ENCODE measurements at regions not wholly inside any gene's neighbourhood (a gene's known extent, or its start where the extent isn't known, plus 50 kb on each side); places are given as distances from the start of the nearest gene placed in this dataset.
A peak's percentile ranks its signal among the peaks of the same experiment; 100 is the strongest.

GRCh38 chr1:30292451-30292850, 430.9 kb downstream of the MATN1 start:
- no peaks in the 10 kb centered on the region for H3K36me3 Mint-ChIP-seq (ENCODE audit: low read depth)
- DNase-seq (ENCODE audit: low spot score), result no peak
- H3K27me3 Mint-ChIP-seq (ENCODE audit: low read depth), result peaks cover 25% of the 10 kb centered on the region
- H3K4me1 Mint-ChIP-seq (ENCODE audit: low read depth), result no peaks in the 10 kb centered on the region
- H3K9me3 Mint-ChIP-seq, result no peaks in the 10 kb centered on the region
- no peak overlapping the region for H3K27ac Mint-ChIP-seq
- no peak overlapping the region for H3K4me3 Mint-ChIP-seq

GRCh38 chr1:30291526-30291925, 431.9 kb downstream of the MATN1 start:
- Mint-ChIP-seq H3K27me3 (ENCODE audit: low read depth) (peaks cover 25% of the 10 kb centered on the region), H3K36me3 (ENCODE audit: low read depth) (no peaks in the 10 kb centered on the region), H3K27ac (no peak overlapping the region), H3K9me3 (no peaks in the 10 kb centered on the region), H3K4me3 (no peak overlapping the region), H3K4me1 (ENCODE audit: low read depth) (no peaks in the 10 kb centered on the region)
- no peak for DNase-seq (ENCODE audit: low spot score)

- Mint-ChIP-seq H3K27me3 (ENCODE audit: low read depth) (peaks cover 23% of the 10 kb centered on the region), H3K27ac (no peak overlapping the region), H3K9me3 (no peaks in the 10 kb centered on the region), H3K4me3 (no peak overlapping the region), H3K36me3 (ENCODE audit: low read depth) (no peaks in the 10 kb centered on the region), H3K4me1 (ENCODE audit: low read depth) (no peaks in the 10 kb centered on the region)
- no peak for DNase-seq (ENCODE audit: low spot score)
Measured at GRCh38 chr1:30290581-30290980, 432.8 kb downstream of the MATN1 start.

DNA sequence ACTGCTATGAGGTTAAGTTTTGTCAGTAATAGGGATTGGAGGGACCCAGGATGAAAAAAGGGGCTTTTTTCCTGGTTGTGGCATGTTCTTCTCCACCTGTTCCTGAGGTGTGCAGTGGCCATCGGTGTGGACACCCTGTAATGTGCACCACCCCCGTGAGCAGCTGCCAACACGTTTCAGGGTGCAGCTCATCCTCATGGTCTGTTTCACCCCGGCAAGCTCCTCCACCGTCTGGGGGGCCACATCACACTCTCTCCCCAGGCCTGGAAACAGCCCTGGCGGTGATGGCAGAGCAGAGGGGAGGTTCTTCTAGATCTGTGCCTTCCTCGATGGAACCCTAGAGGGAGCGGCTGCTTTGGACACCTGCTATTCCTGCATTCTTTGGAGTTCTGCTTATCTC, 435.4 kb downstream of the MATN1 start:
- H3K4me1 Mint-ChIP-seq (ENCODE audit: low read depth), result peaks cover 9% of the 10 kb centered on the region
- H3K27ac Mint-ChIP-seq, result no peak overlapping the region
- H3K4me3 Mint-ChIP-seq, result no peak overlapping the region
- peaks cover 18% of the 10 kb centered on the region for H3K27me3 Mint-ChIP-seq (ENCODE audit: low read depth)
- DNase-seq (ENCODE audit: low spot score), result no peak
- H3K36me3 Mint-ChIP-seq (ENCODE audit: low read depth), result no peaks in the 10 kb centered on the region
- peaks cover 3% of the 10 kb centered on the region for H3K9me3 Mint-ChIP-seq

DNA sequence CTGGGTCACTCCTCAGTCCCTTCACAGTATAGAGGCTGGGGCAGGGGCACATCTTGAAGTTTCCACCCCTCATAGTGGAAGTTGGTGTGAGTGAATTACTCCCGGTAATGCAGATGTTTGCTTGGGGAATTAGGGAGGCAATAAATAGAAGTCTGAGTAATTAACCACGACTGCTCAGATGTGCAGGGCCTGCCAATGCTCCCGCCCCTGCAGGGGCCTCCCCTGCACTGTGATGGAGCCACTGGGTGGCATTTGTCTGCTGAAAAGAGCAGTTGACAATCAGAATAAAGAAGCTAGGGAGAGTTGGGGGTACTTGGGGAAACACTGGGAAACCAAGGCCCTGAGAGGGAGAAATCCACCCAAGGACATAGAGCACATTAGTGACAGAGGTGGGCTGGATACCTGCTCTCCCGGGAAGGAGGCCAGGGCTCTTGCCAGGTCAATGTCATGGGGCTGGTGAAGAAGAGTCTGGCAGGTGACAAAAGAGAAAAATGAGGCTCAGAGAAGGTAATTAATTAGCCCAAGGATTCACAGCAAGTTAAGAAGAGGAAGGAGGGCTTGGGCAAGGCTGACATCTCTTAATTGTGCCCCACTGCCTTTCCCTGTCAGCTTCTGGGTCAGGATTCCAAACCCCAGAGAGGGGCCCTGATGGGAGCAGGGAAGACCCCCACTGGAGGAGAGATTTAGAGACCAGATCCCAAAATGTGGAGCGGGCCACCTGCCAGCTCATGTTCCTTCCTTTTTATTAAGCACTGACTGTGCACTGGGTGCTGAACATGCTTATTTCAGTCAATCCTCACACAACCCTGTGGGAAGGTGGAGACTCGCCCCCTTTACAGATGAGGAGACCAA, 436.2 kb downstream of the MATN1 start:
- Mint-ChIP-seq H3K27me3 (ENCODE audit: low read depth) (peaks cover 20% of the 10 kb centered on the region), H3K27ac (no peak overlapping the region), H3K9me3 (peaks cover 3% of the 10 kb centered on the region), H3K4me3 (no peak overlapping the region), H3K4me1 (ENCODE audit: low read depth) (peaks cover 16% of the 10 kb centered on the region), H3K36me3 (ENCODE audit: low read depth) (no peaks in the 10 kb centered on the region)
- no peak for DNase-seq (ENCODE audit: low spot score)

DNA sequence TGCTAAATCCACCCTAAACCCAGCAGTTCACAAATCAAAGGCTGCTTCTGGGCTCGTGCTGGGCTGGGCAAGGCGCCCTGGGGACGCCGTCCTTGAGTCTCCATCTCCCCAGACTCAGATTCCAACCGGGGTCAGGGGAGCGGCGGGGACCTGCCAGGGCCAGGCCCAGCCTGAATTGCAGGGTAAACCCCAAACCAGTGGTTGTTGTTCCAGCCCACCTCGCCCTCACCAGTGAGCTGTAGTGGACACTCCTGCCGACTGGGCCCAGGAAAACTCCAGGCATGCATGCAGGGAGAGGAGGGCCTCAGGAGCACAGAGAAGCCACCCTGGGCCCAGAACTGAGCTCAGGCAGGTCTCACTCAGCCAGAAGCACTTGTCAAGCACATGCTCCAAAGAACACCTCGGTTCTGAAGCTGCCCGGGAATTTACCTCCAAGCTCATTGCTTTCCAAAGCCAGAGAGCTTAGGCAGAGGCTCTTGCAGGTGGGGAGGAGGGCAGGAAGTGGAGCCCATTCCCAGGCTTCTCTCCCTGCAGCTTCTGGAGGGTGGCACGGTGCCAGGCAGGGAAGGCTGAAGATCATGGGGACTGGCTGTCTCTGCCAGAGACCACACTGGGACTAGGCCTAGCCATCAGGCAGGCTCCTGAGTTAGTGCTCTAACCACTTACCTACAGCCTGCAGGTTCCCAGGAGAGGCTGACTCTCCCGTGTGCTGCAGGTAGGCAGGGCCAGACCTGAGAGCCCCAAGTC, 437.0 kb downstream of the MATN1 start:
- no peak overlapping the region for H3K4me3 Mint-ChIP-seq
- H3K4me1 Mint-ChIP-seq (ENCODE audit: low read depth), result peaks cover 17% of the 10 kb centered on the region
- H3K9me3 Mint-ChIP-seq, result peaks cover 3% of the 10 kb centered on the region
- H3K36me3 Mint-ChIP-seq (ENCODE audit: low read depth), result no peaks in the 10 kb centered on the region
- no peak overlapping the region for H3K27ac Mint-ChIP-seq
- no peak for DNase-seq (ENCODE audit: low spot score)
- H3K27me3 Mint-ChIP-seq (ENCODE audit: low read depth), result peaks cover 14% of the 10 kb centered on the region

- Mint-ChIP-seq H3K27ac (no peak overlapping the region), H3K4me3 (no peak overlapping the region), H3K27me3 (ENCODE audit: low read depth) (peaks cover 14% of the 10 kb centered on the region), H3K9me3 (peaks cover 3% of the 10 kb centered on the region), H3K4me1 (ENCODE audit: low read depth) (peaks cover 17% of the 10 kb centered on the region), H3K36me3 (ENCODE audit: low read depth) (no peaks in the 10 kb centered on the region)
- no peak for DNase-seq (ENCODE audit: low spot score)
Measured at GRCh38 chr1:30285501-30285932, 437.9 kb downstream of the MATN1 start.

- Mint-ChIP-seq H3K9me3 (peaks cover 3% of the 10 kb centered on the region), H3K4me1 (ENCODE audit: low read depth) (peaks cover 17% of the 10 kb centered on the region), H3K27ac (no peak overlapping the region), H3K36me3 (ENCODE audit: low read depth) (no peaks in the 10 kb centered on the region), H3K27me3 (ENCODE audit: low read depth) (peaks cover 16% of the 10 kb centered on the region), H3K4me3 (no peak overlapping the region)
- no peak for DNase-seq (ENCODE audit: low spot score)
Measured at GRCh38 chr1:30284728-30285475, 438.5 kb downstream of the MATN1 start.

GRCh38 chr1:30284226-30284625, 439.2 kb downstream of the MATN1 start:
- no peak overlapping the region for H3K27ac Mint-ChIP-seq
- H3K27me3 Mint-ChIP-seq (ENCODE audit: low read depth), result peaks cover 19% of the 10 kb centered on the region
- H3K4me3 Mint-ChIP-seq, result no peak overlapping the region
- peaks cover 17% of the 10 kb centered on the region for H3K4me1 Mint-ChIP-seq (ENCODE audit: low read depth)
- peaks cover 3% of the 10 kb centered on the region for H3K9me3 Mint-ChIP-seq
- H3K36me3 Mint-ChIP-seq (ENCODE audit: low read depth), result no peaks in the 10 kb centered on the region
- no peak for DNase-seq (ENCODE audit: low spot score)

GRCh38 chr1:30283199-30283962, 440.0 kb downstream of the MATN1 start:
- peaks cover 15% of the 10 kb centered on the region for H3K27me3 Mint-ChIP-seq (ENCODE audit: low read depth)

GRCh38 chr1:30280572-30280971, 442.8 kb downstream of the MATN1 start:
- H3K36me3 Mint-ChIP-seq (ENCODE audit: low read depth), result no peaks in the 10 kb centered on the region
- DNase-seq (ENCODE audit: low spot score), result no peak
- H3K27me3 Mint-ChIP-seq (ENCODE audit: low read depth), result peaks cover 13% of the 10 kb centered on the region
- peaks cover 17% of the 10 kb centered on the region for H3K4me1 Mint-ChIP-seq (ENCODE audit: low read depth)
- H3K9me3 Mint-ChIP-seq, result peaks cover 3% of the 10 kb centered on the region
- H3K4me3 Mint-ChIP-seq, result no peak overlapping the region
- H3K27ac Mint-ChIP-seq, result no peak overlapping the region

More at GRCh38 chr1:30283199-30283962, 440.0 kb downstream of the MATN1 start:
- peaks cover 17% of the 10 kb centered on the region for H3K4me1 Mint-ChIP-seq (ENCODE audit: low read depth)
- peak; percentile 9 for DNase-seq (ENCODE audit: low spot score)
- peak overlapping the region; percentile 2 for H3K27ac Mint-ChIP-seq
- peak overlapping the region; percentile 51 for H3K4me3 Mint-ChIP-seq
- H3K36me3 Mint-ChIP-seq (ENCODE audit: low read depth), result no peaks in the 10 kb centered on the region
- peaks cover 3% of the 10 kb centered on the region for H3K9me3 Mint-ChIP-seq

GRCh38 chr1:30277911-30278310, 445.5 kb downstream of the MATN1 start:
- DNase-seq (ENCODE audit: low spot score), result no peak
- no peaks in the 10 kb centered on the region for H3K9me3 Mint-ChIP-seq
- H3K27me3 Mint-ChIP-seq (ENCODE audit: low read depth), result peaks cover 13% of the 10 kb centered on the region
- H3K27ac Mint-ChIP-seq, result no peak overlapping the region
- peaks cover 7% of the 10 kb centered on the region for H3K4me1 Mint-ChIP-seq (ENCODE audit: low read depth)
- H3K4me3 Mint-ChIP-seq, result no peak overlapping the region
- H3K36me3 Mint-ChIP-seq (ENCODE audit: low read depth), result no peaks in the 10 kb centered on the region

DNA sequence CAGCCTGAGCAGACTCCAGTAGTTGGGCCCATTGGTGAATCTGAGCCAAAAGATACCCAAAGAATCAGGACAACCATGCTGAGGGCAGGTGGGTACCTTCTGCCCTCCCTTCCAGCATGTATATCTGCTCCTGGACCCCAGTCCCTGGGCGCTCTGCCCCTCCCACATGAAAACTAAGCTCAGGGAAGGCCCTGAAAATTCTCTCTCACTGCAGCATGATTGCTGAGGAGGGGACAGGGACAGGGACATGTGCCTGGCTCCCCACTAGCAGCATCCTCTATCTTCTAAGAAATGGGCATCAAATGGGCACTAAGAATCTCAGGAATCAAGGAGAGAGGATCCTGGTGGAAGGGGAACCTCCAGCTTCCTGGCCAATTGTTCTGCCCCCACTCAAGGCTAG, 446.0 kb downstream of the MATN1 start:
- peaks cover 2% of the 10 kb centered on the region for H3K4me1 Mint-ChIP-seq (ENCODE audit: low read depth)
- H3K27ac Mint-ChIP-seq, result no peak overlapping the region
- peaks cover 12% of the 10 kb centered on the region for H3K27me3 Mint-ChIP-seq (ENCODE audit: low read depth)
- H3K36me3 Mint-ChIP-seq (ENCODE audit: low read depth), result no peaks in the 10 kb centered on the region
- H3K9me3 Mint-ChIP-seq, result no peaks in the 10 kb centered on the region
- no peak overlapping the region for H3K4me3 Mint-ChIP-seq
- no peak for DNase-seq (ENCODE audit: low spot score)
